ENCODE measurements at regions not wholly inside any gene's neighbourhood (a gene's known extent, or its start where the extent isn't known, plus 50 kb on each side); places are given as distances from the start of the nearest gene placed in this dataset.

GRCh38 chr1:82972841-82973553 is 1025.9 kb downstream of the TTLL7 start:
- H3K9me3 ChIP-seq, result no peaks in the 10 kb centered on the region
- TF ChIP-seq POLR2AphosphoS5 (IDR thresholded peaks at IDR 0.05) (no peak), POLR2A (IDR thresholded peaks at IDR 0.05) (no peak), EP300 (IDR thresholded peaks at IDR 0.05) (no peak)
- TF ChIP-seq, protein P1, sequence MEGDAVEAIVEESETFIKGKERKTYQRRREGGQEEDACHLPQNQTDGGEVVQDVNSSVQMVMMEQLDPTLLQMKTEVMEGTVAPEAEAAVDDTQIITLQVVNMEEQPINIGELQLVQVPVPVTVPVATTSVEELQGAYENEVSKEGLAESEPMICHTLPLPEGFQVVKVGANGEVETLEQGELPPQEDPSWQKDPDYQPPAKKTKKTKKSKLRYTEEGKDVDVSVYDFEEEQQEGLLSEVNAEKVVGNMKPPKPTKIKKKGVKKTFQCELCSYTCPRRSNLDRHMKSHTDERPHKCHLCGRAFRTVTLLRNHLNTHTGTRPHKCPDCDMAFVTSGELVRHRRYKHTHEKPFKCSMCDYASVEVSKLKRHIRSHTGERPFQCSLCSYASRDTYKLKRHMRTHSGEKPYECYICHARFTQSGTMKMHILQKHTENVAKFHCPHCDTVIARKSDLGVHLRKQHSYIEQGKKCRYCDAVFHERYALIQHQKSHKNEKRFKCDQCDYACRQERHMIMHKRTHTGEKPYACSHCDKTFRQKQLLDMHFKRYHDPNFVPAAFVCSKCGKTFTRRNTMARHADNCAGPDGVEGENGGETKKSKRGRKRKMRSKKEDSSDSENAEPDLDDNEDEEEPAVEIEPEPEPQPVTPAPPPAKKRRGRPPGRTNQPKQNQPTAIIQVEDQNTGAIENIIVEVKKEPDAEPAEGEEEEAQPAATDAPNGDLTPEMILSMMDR (IDR thresholded peaks at IDR 0.05), result no peak

GRCh38 chr1:82969340-82969739 is 1029.6 kb downstream of the TTLL7 start:
- TF ChIP-seq POLR2AphosphoS5 (IDR thresholded peaks at IDR 0.05) (no peak), EP300 (IDR thresholded peaks at IDR 0.05) (no peak)
- no peaks in the 10 kb centered on the region for H3K36me3 ChIP-seq
- no peak overlapping the region for H3K4me3 ChIP-seq
- H3K9me3 ChIP-seq, result no peaks in the 10 kb centered on the region
- no peak for DNase-seq
- no peaks in the 10 kb centered on the region for H3K27me3 ChIP-seq
- intact Hi-C loops (cut with DNase I), result no loop called here
- WGBS, 2 donors, result 56 to 87% methylated on average over 2 of the region's 2 CpGs
- no peak overlapping the region for H3K27ac ChIP-seq
- H3K4me1 ChIP-seq, result peaks cover 0 to 8% (median 2%) of the 10 kb centered on the region in 4 donors

More at GRCh38 chr1:82972841-82973553, 1025.9 kb downstream of the TTLL7 start:
- Histone ChIP-seq H3K27me3 (no peaks in the 10 kb centered on the region), H3K36me3 (no peaks in the 10 kb centered on the region), H3K4me1 (peaks cover 0 to 8% (median 2%) of the 10 kb centered on the region in 4 donors), H3K4me3 (no peak overlapping the region), H3K27ac (no peak overlapping the region)
- WGBS, 2 donors, result 80 to 86% methylated on average over 15 of the region's 15 CpGs
- intact Hi-C loops (cut with DNase I), result no loop called here
- no peak for DNase-seq

DNA sequence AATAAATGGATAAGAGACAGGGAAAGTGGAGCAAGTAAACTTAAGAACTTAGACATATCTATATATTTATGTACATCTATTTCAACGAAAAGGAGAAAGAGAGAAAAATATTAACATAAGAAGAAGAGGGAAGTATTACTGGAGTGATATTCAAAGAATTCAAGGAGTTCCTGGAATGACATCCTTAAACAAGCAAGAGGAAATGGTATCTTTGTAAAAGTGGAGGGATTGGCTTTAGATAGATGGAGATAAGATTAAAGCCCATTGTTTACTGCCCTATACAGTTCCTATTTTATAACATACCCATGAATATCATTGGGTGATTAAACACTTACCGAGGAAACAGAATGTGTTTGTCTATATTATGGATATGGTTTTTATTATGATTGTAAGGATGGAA is 1036.3 kb downstream of the TTLL7 start:
- Histone ChIP-seq H3K27me3 (no peaks in the 10 kb centered on the region), H3K4me3 (no peak overlapping the region), H3K36me3 (no peaks in the 10 kb centered on the region), H3K9me3 (no peaks in the 10 kb centered on the region), H3K4me1 (no peaks in the 10 kb centered on the region), H3K27ac (no peak overlapping the region)
- TF ChIP-seq, protein P1 (IDR thresholded peaks at IDR 0.05), result no peak
- no peak for TF ChIP-seq POLR2AphosphoS5 (IDR thresholded peaks at IDR 0.05)
- no peak for TF ChIP-seq POLR2A (IDR thresholded peaks at IDR 0.05)
- TF ChIP-seq EP300 (IDR thresholded peaks at IDR 0.05), result no peak
- DNase-seq, result no peak
- intact Hi-C loops (cut with DNase I), result no loop called here
- WGBS, 2 donors, result 41 to 72% methylated on average over 2 of the region's 2 CpGs

- H3K36me3 ChIP-seq, result no peaks in the 10 kb centered on the region
- no peaks in the 10 kb centered on the region for H3K4me1 ChIP-seq
- DNase-seq, result no peak
- no peak overlapping the region for H3K27ac ChIP-seq
- no peak for TF ChIP-seq EP300 (IDR thresholded peaks at IDR 0.05)
- TF ChIP-seq POLR2AphosphoS5 (IDR thresholded peaks at IDR 0.05), result no peak
- no peak for TF ChIP-seq POLR2A (IDR thresholded peaks at IDR 0.05)
- TF ChIP-seq, protein P1 (IDR thresholded peaks at IDR 0.05), result no peak
- WGBS, 2 donors, result 84 to 90% methylated on average over 6 of the region's 6 CpGs
- H3K4me3 ChIP-seq, result no peak overlapping the region
- intact Hi-C loops (cut with DNase I), result no loop called here
- no peaks in the 10 kb centered on the region for H3K9me3 ChIP-seq
- no peaks in the 10 kb centered on the region for H3K27me3 ChIP-seq
Observed at GRCh38 chr1:82950606-82951200, 1048.2 kb downstream of the TTLL7 start.

- Histone ChIP-seq H3K4me3 (no peak overlapping the region), H3K9me3 (peaks cover 0 to under 1% (median 0%) of the 10 kb centered on the region in 4 donors), H3K27ac (no peak overlapping the region), H3K36me3 (no peaks in the 10 kb centered on the region), H3K27me3 (no peaks in the 10 kb centered on the region), H3K4me1 (no peaks in the 10 kb centered on the region)
- intact Hi-C loops (cut with DNase I), result no loop called here
- TF ChIP-seq EP300 (IDR thresholded peaks at IDR 0.05) (no peak), POLR2A (IDR thresholded peaks at IDR 0.05) (no peak), POLR2AphosphoS5 (IDR thresholded peaks at IDR 0.05) (no peak)
- TF ChIP-seq, protein P1 (IDR thresholded peaks at IDR 0.05), result no peak
- 50 to 72% methylated on average over 1 of the region's 1 CpG for WGBS, 2 donors
- no peak for DNase-seq
Observed at GRCh38 chr1:82948386-82948785, 1050.5 kb downstream of the TTLL7 start.
